H1 (cell line): ENCODE measurements at regions not wholly inside any gene's neighbourhood (a gene's known extent, or its start where the extent isn't known, plus 50 kb on each side); places are given as distances from the start of the nearest gene placed in this dataset.

Experiments used
- CTCF ChIA-PET: fragments of 300-600 bp; sonication (Branson Sonifier 250); formaldehyde crosslinking; loops from one replicate; lab custom pipeline; 2021; ENCODE audit not compliant: partially characterized antibody; lab: Charles Lee
- POLR2A ChIA-PET: fragments of 300-600 bp; sonication (Branson Sonifier 250); formaldehyde crosslinking; loops from one replicate; lab custom pipeline; 2021; ENCODE audit warnings: inconsistent platforms; ENCODE audit not compliant: partially characterized antibody; lab: Charles Lee
- DNase-seq, 2 experiments: peaks; one replicate each; pipeline versions ENCODE4 v3.0.0 to v3.0.0-alpha.2; 2010 to 2022; ENCODE audit warnings: low spot score in 2 of 2, low read depth in 1 of 2, mixed read lengths in 1 of 2
- FAIRE-seq: peaks from 2 replicates; lab custom pipeline; 2011; peaks lifted over from hg19 to GRCh38; lab: Jason Lieb, UNC
- H2AFZ ChIP-seq: 2 replicates; pipeline ENCODE4 v1.8.1; 2012; ENCODE audit warnings: low read length, inconsistent platforms
- H2AK5ac ChIP-seq: 2 replicates; pipeline ENCODE4 v1.6.1; 2013; ENCODE audit warnings: low read depth, low read length
- H2BK120ac ChIP-seq: replicated peaks from 2 replicates; pipeline ENCODE3; 2013; ENCODE audit warnings: low read depth, low read length, inconsistent platforms
- H2BK12ac ChIP-seq: 2 replicates; pipeline ENCODE4 v1.6.1; 2013; ENCODE audit warnings: low read depth, low read length
- H2BK15ac ChIP-seq: 2 replicates; pipeline ENCODE4 v1.6.1; 2013; ENCODE audit warnings: low read length
- H2BK20ac ChIP-seq: 2 replicates; pipeline ENCODE4 v1.6.1; 2013; ENCODE audit warnings: low read length
- H2BK5ac ChIP-seq: 2 replicates; pipeline ENCODE4 v1.6.1; 2013; ENCODE audit warnings: low read depth, low read length
- H3K14ac ChIP-seq: 2 replicates; pipeline ENCODE4 v1.6.1; 2013; ENCODE audit warnings: inconsistent platforms; ENCODE audit not compliant: insufficient read length
- H3K18ac ChIP-seq: 2 replicates; pipeline ENCODE4 v1.6.1; 2013; ENCODE audit warnings: low read length; ENCODE audit errors: extremely low read depth
- H3K23ac ChIP-seq: 2 replicates; pipeline ENCODE4 v1.6.1; 2013; ENCODE audit warnings: inconsistent platforms; ENCODE audit not compliant: insufficient read length
- H3K23me2 ChIP-seq: 2 replicates; pipeline ENCODE4 v1.6.1; 2013; ENCODE audit warnings: low read depth, low read length
- H3K27ac ChIP-seq: 2 replicates; pipeline ENCODE4 v1.6.1; 2011; ENCODE audit warnings: low read depth, low read length, inconsistent platforms
- H3K27me3 ChIP-seq, 4 experiments: replicated peaks in 1 of 4; 1 replicate in 1 of 4; 2 replicates in 3 of 4; pipeline versions ENCODE4 v1.6.1 to v1.8.1; 2011 to 2013; ENCODE audit warnings: low read length in 3 of 4, mild to moderate bottlenecking in 3 of 4, inconsistent platforms in 2 of 4, mixed read lengths in 2 of 4, moderate library complexity in 1 of 4; ENCODE audit not compliant: control insufficient read depth in 3 of 4, insufficient read depth in 3 of 4; ENCODE audit errors: extremely low read depth in 1 of 4
- H3K36me3 ChIP-seq, 4 experiments: 2 replicates each; pipeline versions ENCODE4 v1.6.1 to v1.8.1; 2011 to 2013; ENCODE audit warnings: mild to moderate bottlenecking in 4 of 4, low read length in 3 of 4, moderate library complexity in 2 of 4, control low read depth in 1 of 4, inconsistent platforms in 1 of 4; ENCODE audit not compliant: insufficient read depth in 4 of 4, control insufficient read depth in 2 of 4
- H3K4ac ChIP-seq: replicated peaks from 2 replicates; pipeline ENCODE3; 2013; ENCODE audit warnings: low read length, low read depth, mixed read lengths, inconsistent platforms; ENCODE audit not compliant: insufficient read length
- H3K4me1 ChIP-seq, 4 experiments: replicated peaks in 1 of 4; 1 replicate in 1 of 4; 2 replicates in 3 of 4; pipeline versions ENCODE4 v1.6.1 to v1.8.1; 2011 to 2013; ENCODE audit warnings: low read length in 3 of 4, inconsistent platforms in 2 of 4, mixed read lengths in 1 of 4; ENCODE audit not compliant: insufficient read depth in 4 of 4, control insufficient read depth in 3 of 4
- H3K4me2 ChIP-seq, 2 experiments: 2 replicates each; pipeline versions ENCODE4 v1.6.1 to v1.8.1; 2011 to 2013; ENCODE audit warnings: low read depth in 2 of 2, low read length in 2 of 2, control low read depth in 1 of 2, inconsistent platforms in 1 of 2, mild to moderate bottlenecking in 1 of 2; ENCODE audit not compliant: insufficient read depth in 1 of 2
- H3K4me3 ChIP-seq, 4 experiments: fragments of 200-600, 300-600 bp in 1 of 4; sonication (generic), shearing (Covaris generic), sonication (Bioruptor Twin) in 1 of 4; 2 replicates each; pipeline versions ENCODE4 v1.5.1 to v1.8.1; 2011 to 2016; ENCODE audit warnings: low read length in 4 of 4, low read depth in 3 of 4, control low read depth in 2 of 4, inconsistent platforms in 2 of 4, mild to moderate bottlenecking in 2 of 4, mixed read lengths in 1 of 4, moderate library complexity in 1 of 4; ENCODE audit not compliant: insufficient read depth in 2 of 4; ENCODE audit errors: extremely low read depth in 1 of 4
- H3K56ac ChIP-seq: replicated peaks from 2 replicates; pipeline ENCODE3; 2013; ENCODE audit warnings: low read depth, mild to moderate bottlenecking, mixed read lengths, low read length, inconsistent platforms; ENCODE audit not compliant: insufficient read length
- H3K79me1 ChIP-seq: 2 replicates; pipeline ENCODE4 v1.6.1; 2013; ENCODE audit warnings: low read depth, low read length, control low read depth
- H3K79me2 ChIP-seq, 2 experiments: 2 replicates each; pipeline versions ENCODE4 v1.6.1 to v1.8.1; 2012 to 2013; ENCODE audit warnings: low read length in 2 of 2, mild to moderate bottlenecking in 2 of 2, inconsistent platforms in 1 of 2; ENCODE audit not compliant: insufficient read depth in 2 of 2, control insufficient read depth in 1 of 2
- H3K9ac ChIP-seq, 4 experiments: replicated peaks in 1 of 4; 1 replicate in 1 of 4; 2 replicates in 3 of 4; pipeline versions ENCODE4 v1.6.1 to v1.8.1; 2011 to 2013; ENCODE audit warnings: low read depth in 3 of 4, low read length in 3 of 4, control low read depth in 2 of 4, mild to moderate bottlenecking in 2 of 4, moderate library complexity in 2 of 4, inconsistent platforms in 1 of 4; ENCODE audit errors: extremely low read depth in 1 of 4
- H3K9me3 ChIP-seq, 2 experiments: 2 replicates each; pipeline versions ENCODE4 v1.6.1 to v1.8.1; 2012 to 2013; ENCODE audit warnings: mild to moderate bottlenecking in 2 of 2, moderate library complexity in 2 of 2, control low read depth in 1 of 2, inconsistent platforms in 1 of 2, low read depth in 1 of 2, low read length in 1 of 2, mixed read lengths in 1 of 2; ENCODE audit not compliant: insufficient read depth in 2 of 2
- H4K20me1 ChIP-seq, 2 experiments: replicated peaks in 1 of 2; 2 replicates each; pipeline versions ENCODE3 to v1.8.1; 2011 to 2013; ENCODE audit warnings: inconsistent platforms in 2 of 2, low read length in 2 of 2, mild to moderate bottlenecking in 1 of 2; ENCODE audit not compliant: insufficient read depth in 2 of 2, control insufficient read depth in 1 of 2
- H4K5ac ChIP-seq: 2 replicates; pipeline ENCODE4 v1.6.1; 2013; ENCODE audit warnings: low read length, low read depth, mixed read lengths, inconsistent platforms; ENCODE audit not compliant: insufficient read length
- H4K8ac ChIP-seq: 2 replicates; pipeline ENCODE4 v1.8.0; 2013; ENCODE audit warnings: mild to moderate bottlenecking, moderate library complexity, low read length, inconsistent platforms; ENCODE audit not compliant: insufficient read depth; ENCODE audit errors: extremely low read depth
- H4K91ac ChIP-seq: replicated peaks from 2 replicates; pipeline ENCODE3; 2013; ENCODE audit warnings: low read length, mixed read lengths, inconsistent platforms; ENCODE audit not compliant: insufficient read length
- CTCF ChIP-seq, 3 experiments: IDR thresholded peaks; 1 replicate in 2 of 3; 2 replicates in 1 of 3; pipeline versions ENCODE4 v1.5.1 to v1.6.1; 2011; ENCODE audit warnings: low read length in 3 of 3, mild to moderate bottlenecking in 3 of 3, inconsistent platforms in 2 of 3, low read depth in 1 of 3, moderate library complexity in 1 of 3; ENCODE audit not compliant: insufficient read depth in 1 of 3; ENCODE audit errors: control extremely low read depth in 1 of 3
- RAD21 ChIP-seq, 2 experiments: IDR thresholded peaks in 1 of 2; conservative IDR thresholded peaks in 1 of 2; 2 replicates each; pipeline ENCODE4 v1.6.1; 2011; ENCODE audit warnings: low read depth in 2 of 2, low read length in 2 of 2, improper control_type of control experiment in 1 of 2, inconsistent platforms in 1 of 2, mild to moderate bottlenecking in 1 of 2, moderate library complexity in 1 of 2
- SAP30 ChIP-seq: fragments of 300-600 bp; sonication (generic); IDR thresholded peaks from 2 replicates; pipeline ENCODE4 v1.7.1; 2012; ENCODE audit warnings: low read length, moderate library complexity, mild to moderate bottlenecking, inconsistent platforms; ENCODE audit not compliant: insufficient read depth, insufficient replicate concordance
- SIN3A ChIP-seq, 2 experiments: IDR thresholded peaks in 1 of 2; conservative IDR thresholded peaks in 1 of 2; 2 replicates each; pipeline ENCODE4 v1.6.1; 2011 to 2012; ENCODE audit warnings: low read length in 2 of 2, improper control_type of control experiment in 1 of 2, low read depth in 1 of 2, mild to moderate bottlenecking in 1 of 2
- WGBS, 2 experiments: shearing (Covaris generic) in 1 of 2; methylation state at CpG; one replicate each; pipeline versions ENCODE4 v1.1.6 to v1.1.7; 2013 to 2015; ENCODE audit warnings: low lambda C conversion rate in 2 of 2, mixed read lengths in 2 of 2, inconsistent platforms in 1 of 2, low coverage in 1 of 2, missing lambda C conversion rate in 1 of 2; ENCODE audit not compliant: insufficient replicate concordance in 2 of 2, insufficient coverage in 1 of 2, insufficient read length in 1 of 2; ENCODE audit errors: extremely low coverage in 1 of 2, missing lambda C conversion rate in 1 of 2; 5-methylcytosine and 5-hydroxymethylcytosine counted together

- no peak overlapping the region for H3K56ac ChIP-seq
- no peak overlapping the region for H4K5ac ChIP-seq
- CTCF ChIA-PET: interaction anchor here (0.9 kb wide), 1 partner anchor 8 kb away, joined by 3 read pairs; no protein-coding TSS in a partner anchor
- no peaks in the 10 kb centered on the region for H3K23me2 ChIP-seq
- no peak overlapping the region for H3K9ac ChIP-seq
- no peak overlapping the region for H3K4ac ChIP-seq
- no peak overlapping the region for H3K23ac ChIP-seq
- H2BK20ac ChIP-seq: no peak overlapping the region
- H3K14ac ChIP-seq: no peak overlapping the region
- 88% methylated on average over 2 of the region's 2 CpGs; no CpG with 5 or more reads in 1 of the 2 experiments for WGBS, 2 experiments
- no peaks in the 10 kb centered on the region for H3K79me1 ChIP-seq
- H2AFZ ChIP-seq: no peak overlapping the region
- no peak overlapping the region for H3K4me2 ChIP-seq
- H4K91ac ChIP-seq: no peak overlapping the region
- H3K36me3 ChIP-seq: no peaks in the 10 kb centered on the region
- H3K79me2 ChIP-seq: no peaks in the 10 kb centered on the region
- H2BK12ac ChIP-seq: no peak overlapping the region
- no peak for FAIRE-seq
- H3K4me3 ChIP-seq: no peak overlapping the region
- no peak overlapping the region for H2BK15ac ChIP-seq
- no peak overlapping the region for H2BK120ac ChIP-seq
- TF ChIP-seq SIN3A (conservative IDR thresholded peaks at IDR 0.05 in 1 of 2, IDR thresholded peaks at IDR 0.05 in 1 of 2; ENCODE audit: low read depth in 1 of 2, low read length in 2 of 2) (no peak), CTCF (IDR thresholded peaks at IDR 0.05; ENCODE audit: control extremely low read depth in 1 of 3, insufficient read depth in 1 of 3, low read depth in 1 of 3, low read length in 3 of 3) (peak in 2 of 3 experiments; percentile 2 to 34; a peak in 1 of 4 replicates), SAP30 (no peak), RAD21 (IDR thresholded peaks at IDR 0.05 in 1 of 2, conservative IDR thresholded peaks at IDR 0.05 in 1 of 2; ENCODE audit: low read depth in 2 of 2, low read length in 2 of 2) (peak in 1 of 2 experiments; percentile 27; a peak in 1 of 4 replicates)
- TF ChIP-seq, all 59 proteins: peak for 2
- Histone ChIP-seq H4K8ac (no peak overlapping the region), H3K27me3 (no peaks in the 10 kb centered on the region), H3K9me3 (no peaks in the 10 kb centered on the region), H3K4me1 (no peaks in the 10 kb centered on the region), H4K20me1 (no peaks in the 10 kb centered on the region), H2AK5ac (no peak overlapping the region), H3K27ac (no peak overlapping the region), H2BK5ac (no peak overlapping the region), H3K18ac (no peak overlapping the region)
- no peak for DNase-seq
- POLR2A ChIA-PET: no interaction called here
Observed at GRCh38 chr12:43113135-43113534, 438.9 kb downstream of the ADAMTS20 start.
